Liver (tissue), 7 donors: ENCODE measurements at regions not wholly inside any gene's neighbourhood (a gene's known extent, or its start where the extent isn't known, plus 50 kb on each side); places are given as distances from the start of the nearest gene placed in this dataset.

Source experiments
- DNase-seq: peaks from one replicate; pipeline ENCODE4 v3.0.0-alpha.2; 2017; ENCODE audit warnings: low spot score
- H3K27ac ChIP-seq, 2 donors: one replicate each; pipeline ENCODE4 v1.7.0; 2013; ENCODE audit warnings: inconsistent platforms in 2 of 2, low read length in 2 of 2, control low read depth in 1 of 2, low read depth in 1 of 2, mild to moderate bottlenecking in 1 of 2
- H3K27me3 ChIP-seq, 4 donors: one replicate each; pipeline versions ENCODE4 v1.6.1 to v1.7.0; 2013; ENCODE audit warnings: low read length in 3 of 4, inconsistent platforms in 1 of 4, mild to moderate bottlenecking in 1 of 4, moderate library complexity in 1 of 4; ENCODE audit not compliant: control insufficient read depth in 4 of 4, insufficient read depth in 4 of 4
- H3K36me3 ChIP-seq, 4 donors: one replicate each; pipeline versions ENCODE4 v1.6.1 to v1.7.0; 2013; ENCODE audit warnings: low read length in 3 of 4, mild to moderate bottlenecking in 3 of 4, low read depth in 1 of 4, moderate library complexity in 1 of 4; ENCODE audit not compliant: control insufficient read depth in 4 of 4, insufficient read depth in 3 of 4
- H3K4me1 ChIP-seq, 4 donors: one replicate each; pipeline versions ENCODE4 v1.6.1 to v1.7.0; 2013; ENCODE audit warnings: low read length in 3 of 4, mild to moderate bottlenecking in 3 of 4, moderate library complexity in 1 of 4; ENCODE audit not compliant: control insufficient read depth in 4 of 4, insufficient read depth in 4 of 4
- H3K4me3 ChIP-seq, 3 donors: one replicate each; pipeline versions ENCODE4 v1.6.1 to v1.7.0; 2013; ENCODE audit warnings: low read length in 3 of 3, control low read depth in 1 of 3, low read depth in 1 of 3, mild to moderate bottlenecking in 1 of 3
- H3K9ac ChIP-seq, 2 donors: one replicate each; pipeline ENCODE4 v1.7.0; 2013; ENCODE audit warnings: low read length in 2 of 2, mild to moderate bottlenecking in 2 of 2, moderate library complexity in 2 of 2, control low read depth in 1 of 2, low read depth in 1 of 2
- H3K9me3 ChIP-seq, 4 donors: one replicate each; pipeline versions ENCODE4 v1.6.1 to v1.7.0; 2013; ENCODE audit warnings: low read length in 3 of 4; ENCODE audit not compliant: control insufficient read depth in 4 of 4
- EGR1 ChIP-seq, 2 donors: IDR thresholded peaks; 2 replicates each; pipeline ENCODE4 v1.6.1; 2016 to 2018; ENCODE audit warnings: antibody characterized with exemption in 2 of 2, low read depth in 2 of 2
- GABPA ChIP-seq, 2 donors: IDR thresholded peaks in 1 of 2; conservative IDR thresholded peaks in 1 of 2; 2 replicates each; pipeline ENCODE4 v1.6.1; 2016; ENCODE audit warnings: antibody characterized with exemption in 2 of 2, mild to moderate bottlenecking in 1 of 2, moderate library complexity in 1 of 2
- TAF1 ChIP-seq: conservative IDR thresholded peaks from 2 replicates; pipeline ENCODE4 v1.6.1; 2016; ENCODE audit warnings: antibody characterized with exemption, mild to moderate bottlenecking
- WGBS: extraction: QIAGEN DNeasy Blood & Tissue Kit; methylation state at CpG from one replicate; pipeline ENCODE4 v1.1.7; 2013; 5-methylcytosine and 5-hydroxymethylcytosine counted together
- donor health status: healthy.
- donor health status: healthy.
- donor health status: healthy.
- donor health status: healthy.

DNA sequence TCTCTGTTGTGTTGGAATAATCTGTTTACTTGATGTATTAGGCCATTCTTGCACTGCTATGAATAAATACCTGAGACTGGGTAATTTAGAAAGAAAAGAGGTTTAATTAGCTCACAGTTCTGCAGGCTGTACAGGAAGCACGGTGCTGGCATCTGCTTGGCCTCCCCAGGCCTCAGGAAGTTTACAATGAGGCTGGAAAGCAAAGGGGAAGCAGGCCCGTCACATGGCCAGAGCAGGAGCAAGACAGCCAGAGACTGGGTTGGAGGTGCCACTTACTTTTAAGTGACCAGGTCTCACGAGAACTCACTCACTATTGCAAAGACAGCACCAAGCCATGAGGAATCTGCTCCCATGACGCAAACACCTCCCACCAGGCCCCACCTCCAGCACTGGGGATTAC is 50.6 kb upstream of the FUCA2 start:
- WGBS, result 92% methylated on average over 4 of the region's 4 CpGs

More for the DNA sequence above, 50.6 kb upstream of the FUCA2 start:
- H3K36me3 ChIP-seq, result no peaks in the 10 kb centered on the region
- TF ChIP-seq GABPA (IDR thresholded peaks at IDR 0.05 in 1 of 2, conservative IDR thresholded peaks at IDR 0.05 in 1 of 2) (no peak), EGR1 (IDR thresholded peaks at IDR 0.05; ENCODE audit: low read depth in 2 of 2) (no peak), TAF1 (no peak)
- H3K9me3 ChIP-seq, result no peaks in the 10 kb centered on the region
- H3K27ac ChIP-seq, result no peak overlapping the region
- no peak overlapping the region for H3K9ac ChIP-seq
- H3K27me3 ChIP-seq, result no peaks in the 10 kb centered on the region
- no peaks in the 10 kb centered on the region for H3K4me1 ChIP-seq
- no peak overlapping the region for H3K4me3 ChIP-seq
- no peak for DNase-seq
